Stimulated activated CD4-positive, alpha-beta T cell treated with anti-CD3 and anti-CD28 coated beads, Interleukin-2, amount 100 ng/mL, for 24 hours (primary cell): ENCODE measurements at regions not wholly inside any gene's neighbourhood (a gene's known extent, or its start where the extent isn't known, plus 50 kb on each side); places are given as distances from the start of the nearest gene placed in this dataset.
"Not testable (repeated sequence)": the region's sequence is repeated elsewhere in the genome, so short reads cannot be mapped to it uniquely, and the experiment has no call there.

ENCODE experiments used
- DNase-seq, 2 donors: peaks; one replicate each; pipeline ENCODE4 v3.0.0-alpha.2; 2020

GRCh38 chr4:186481998-186482790 lies 73.2 kb downstream of the MTNR1A start:
- DNase-seq: no peak

GRCh38 chr4:186475202-186475601 lies 80.2 kb downstream of the MTNR1A start:
- DNase-seq: no peak

- DNase-seq: no peak
Measured at GRCh38 chr4:186473933-186474332, 81.4 kb downstream of the MTNR1A start.

- DNase-seq: no peak
Measured at GRCh38 chr4:186472948-186473347, 82.4 kb downstream of the MTNR1A start.

- DNase-seq: no peak
Measured at GRCh38 chr4:186471441-186471840, 83.9 kb downstream of the MTNR1A start.

GRCh38 chr4:186458050-186458449 lies 97.3 kb downstream of the MTNR1A start:
- no peak for DNase-seq

- no peak for DNase-seq
Measured at GRCh38 chr4:186451982-186452381, 103.4 kb downstream of the MTNR1A start.

- DNase-seq: no peak
Measured at GRCh38 chr4:186449954-186450353, 105.4 kb downstream of the MTNR1A start.

GRCh38 chr4:186445040-186445439 lies 110.3 kb downstream of the MTNR1A start:
- DNase-seq: no peak

- no peak for DNase-seq
Measured at GRCh38 chr4:186441502-186441901, 113.9 kb downstream of the MTNR1A start.

GRCh38 chr4:186428481-186428880 lies 126.9 kb downstream of the MTNR1A start:
- no peak for DNase-seq

GRCh38 chr4:186424745-186425144 lies 130.6 kb downstream of the MTNR1A start:
- DNase-seq: no peak

- DNase-seq: no peak
Measured at GRCh38 chr4:186422296-186422695, 133.1 kb downstream of the MTNR1A start.

- no peak for DNase-seq
Measured at GRCh38 chr4:186416451-186417060, 138.8 kb downstream of the MTNR1A start.

GRCh38 chr4:186414390-186414789 lies 141.0 kb downstream of the MTNR1A start:
- no peak for DNase-seq

- DNase-seq: no peak
Measured at GRCh38 chr4:186405957-186406356, 140.0 kb downstream of the F11 start.

- DNase-seq: no peak
Measured at GRCh38 chr4:186404562-186405134, 138.7 kb downstream of the F11 start.

- DNase-seq: no peak
Measured at GRCh38 chr4:186400676-186401075, 134.7 kb downstream of the F11 start.

- no peak for DNase-seq
Measured at GRCh38 chr4:186392017-186392416, 126.0 kb downstream of the F11 start.

- DNase-seq: not testable (repeated sequence)
Measured at GRCh38 chr4:186384328-186384727, 118.3 kb downstream of the F11 start.

- DNase-seq: no peak
Measured at GRCh38 chr4:186368281-186368680, 102.3 kb downstream of the F11 start.

GRCh38 chr4:186366326-186366725 lies 100.3 kb downstream of the F11 start:
- no peak for DNase-seq

- peak in 1 of 2 donors; percentile 6 for DNase-seq
Measured at GRCh38 chr4:186363038-186363437, 97.0 kb downstream of the F11 start.

- no peak for DNase-seq
Measured at GRCh38 chr4:186360551-186360950, 94.6 kb downstream of the F11 start.
